K562 (cell line): ENCODE measurements at regions not wholly inside any gene's neighbourhood (a gene's known extent, or its start where the extent isn't known, plus 50 kb on each side); places are given as distances from the start of the nearest gene placed in this dataset.
A peak's percentile ranks its signal among the peaks of the same experiment; 100 is the strongest.

Experiments used
- ATF1 ChIP-seq, 2 experiments: fragments of 450-650 bp in 1 of 2; IDR thresholded peaks; 2 replicates each; pipeline ENCODE4 v1.6.1; 2016; ENCODE audit warnings: missing compliant biosample characterization in 1 of 2, missing genetic modification characterization in 1 of 2
- CBFB ChIP-seq: sonication (generic); formaldehyde crosslinking; IDR thresholded peaks from 2 replicates; pipeline ENCODE4 v1.4.0; 2020; ENCODE audit warnings: mild to moderate bottlenecking, missing genetic modification reagents
- EGR1 ChIP-seq: fragments of 450-650 bp; conservative IDR thresholded peaks from 2 replicates; pipeline ENCODE4 v1.6.1; 2017; ENCODE audit warnings: mild to moderate bottlenecking
- GABPB1 ChIP-seq: sonication (generic); formaldehyde crosslinking; IDR thresholded peaks from 2 replicates; pipeline ENCODE4 v1.8.0; 2022; ENCODE audit warnings: mild to moderate bottlenecking, missing genetic modification reagents
- HDAC8 ChIP-seq: fragments of 450-650 bp; IDR thresholded peaks from 2 replicates; pipeline ENCODE4 v1.6.1; 2016; ENCODE audit warnings: mild to moderate bottlenecking, missing genetic modification characterization, moderate library complexity, missing compliant biosample characterization
- HLTF ChIP-seq: fragments of 450-650 bp; IDR thresholded peaks from 2 replicates; pipeline ENCODE4 v1.6.1; 2016
- NCOA4 ChIP-seq: fragments of 450-650 bp; IDR thresholded peaks from 2 replicates; pipeline ENCODE4 v1.6.1; 2018; ENCODE audit warnings: mild to moderate bottlenecking; ENCODE audit not compliant: partially characterized antibody
- POLR2H ChIP-seq: IDR thresholded peaks from 2 replicates; pipeline ENCODE4 v1.6.1; 2016; ENCODE audit warnings: missing genetic modification characterization, low read depth, mild to moderate bottlenecking, control low read depth, missing compliant biosample characterization, moderate library complexity
- POLR3G ChIP-seq: IDR thresholded peaks from 2 replicates; pipeline ENCODE4 v1.6.1; 2011; ENCODE audit not compliant: insufficient read length, insufficient replicate concordance; ENCODE audit errors: extremely low read depth
- RUNX1 ChIP-seq: sonication (generic); IDR thresholded peaks from 2 replicates; pipeline ENCODE4 v1.6.1; 2016; ENCODE audit warnings: antibody characterized with exemption, low read depth
- ZFP36 ChIP-seq: fragments of 150-350 bp; IDR thresholded peaks from 2 replicates; pipeline ENCODE4 v1.6.1; 2018; ENCODE audit warnings: low read length, low read depth; ENCODE audit not compliant: partially characterized antibody
- ZKSCAN1 ChIP-seq: fragments of 150-350 bp; IDR thresholded peaks from 2 replicates; pipeline ENCODE4 v1.6.1; 2016; ENCODE audit warnings: low read depth, low read length
- ZNF133 ChIP-seq: fragments of 250-450 bp; sonication (Bioruptor Pico); IDR thresholded peaks from 2 replicates; pipeline ENCODE4 v1.4.0; 2020; ENCODE audit warnings: mild to moderate bottlenecking
- ZNF239 ChIP-seq: fragments of 250-450 bp; sonication (Bioruptor Pico); IDR thresholded peaks from 2 replicates; pipeline ENCODE4 v1.4.0; 2020; ENCODE audit warnings: mild to moderate bottlenecking
- ZNF274 ChIP-seq: IDR thresholded peaks from 2 replicates; pipeline ENCODE4 v1.6.1; 2011; ENCODE audit warnings: low read depth, mild to moderate bottlenecking, low read length, moderate library complexity, borderline replicate concordance
- ZNF347 ChIP-seq: fragments of 450-650 bp; formaldehyde crosslinking; IDR thresholded peaks from 2 replicates; pipeline ENCODE4 v1.4.0; 2020; ENCODE audit warnings: low read depth, mild to moderate bottlenecking, moderate library complexity
- TF ChIP-seq, protein P1 (sequence below), 2 experiments: fragments of 150-350 bp in 1 of 2; IDR thresholded peaks; 2 replicates each; pipeline ENCODE4 v1.6.1; 2012 to 2016; ENCODE audit warnings: low read depth in 2 of 2, low read length in 2 of 2, mild to moderate bottlenecking in 1 of 2, moderate library complexity in 1 of 2
- TF ChIP-seq, protein P2 (sequence below): fragments of 450-650 bp; formaldehyde crosslinking; IDR thresholded peaks from 2 replicates; pipeline ENCODE4 v1.4.0; 2022; ENCODE audit warnings: missing genetic modification characterization
- TF ChIP-seq, protein P3 (sequence below): fragments of 450-650 bp; formaldehyde crosslinking; IDR thresholded peaks from 2 replicates; pipeline ENCODE4 v1.4.0; 2022; ENCODE audit warnings: mild to moderate bottlenecking, moderate library complexity
- TF ChIP-seq, protein P4 (sequence below): fragments of 250-450 bp; sonication (Bioruptor Pico); IDR thresholded peaks from 2 replicates; pipeline ENCODE4 v1.4.0; 2020
- TF ChIP-seq, protein P5 (sequence below): fragments of 450-650 bp; formaldehyde crosslinking; conservative IDR thresholded peaks from 2 replicates; pipeline ENCODE4 v1.4.0; 2022; ENCODE audit warnings: mild to moderate bottlenecking, missing genetic modification characterization

DNA sequence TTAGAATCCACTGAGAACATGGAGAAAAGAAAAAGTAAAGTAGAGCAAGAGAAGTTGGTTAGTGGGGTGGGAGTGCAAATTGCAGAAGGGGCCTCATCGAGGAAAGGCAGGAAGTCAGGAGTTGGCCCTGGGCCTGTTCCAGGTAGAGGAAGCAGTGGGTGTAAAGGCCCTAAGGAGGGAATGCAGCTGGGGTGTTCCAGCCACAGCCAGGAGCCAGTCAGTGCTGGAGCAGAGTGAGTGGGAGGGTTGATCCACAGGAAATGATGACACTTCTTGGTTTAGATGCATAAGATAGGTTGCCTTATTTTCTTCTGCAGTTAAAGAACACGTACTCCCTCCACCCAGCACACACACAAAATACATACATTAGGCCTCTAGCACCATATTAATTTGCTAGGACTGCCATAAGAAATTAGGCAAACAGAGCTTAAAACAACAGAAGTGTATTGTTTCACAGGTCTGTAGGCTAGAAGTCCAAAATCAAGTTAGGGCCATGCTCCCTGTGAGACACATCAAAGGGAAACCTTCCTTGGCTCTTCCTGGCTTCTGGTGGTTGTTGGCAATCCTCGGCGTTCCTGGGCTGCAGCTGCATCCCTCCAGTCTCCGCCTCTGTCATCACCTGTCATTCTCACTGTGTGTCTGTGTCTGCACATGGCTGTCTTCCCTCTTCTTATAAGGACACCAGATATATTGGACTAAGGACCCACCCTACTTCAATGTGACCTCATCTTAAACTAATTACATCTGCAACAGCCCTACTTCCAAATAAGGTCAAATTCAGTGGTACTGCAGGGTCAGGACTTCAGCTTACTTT is 205.9 kb downstream of the AASDH start (continued):
- TF ChIP-seq, protein P1, sequence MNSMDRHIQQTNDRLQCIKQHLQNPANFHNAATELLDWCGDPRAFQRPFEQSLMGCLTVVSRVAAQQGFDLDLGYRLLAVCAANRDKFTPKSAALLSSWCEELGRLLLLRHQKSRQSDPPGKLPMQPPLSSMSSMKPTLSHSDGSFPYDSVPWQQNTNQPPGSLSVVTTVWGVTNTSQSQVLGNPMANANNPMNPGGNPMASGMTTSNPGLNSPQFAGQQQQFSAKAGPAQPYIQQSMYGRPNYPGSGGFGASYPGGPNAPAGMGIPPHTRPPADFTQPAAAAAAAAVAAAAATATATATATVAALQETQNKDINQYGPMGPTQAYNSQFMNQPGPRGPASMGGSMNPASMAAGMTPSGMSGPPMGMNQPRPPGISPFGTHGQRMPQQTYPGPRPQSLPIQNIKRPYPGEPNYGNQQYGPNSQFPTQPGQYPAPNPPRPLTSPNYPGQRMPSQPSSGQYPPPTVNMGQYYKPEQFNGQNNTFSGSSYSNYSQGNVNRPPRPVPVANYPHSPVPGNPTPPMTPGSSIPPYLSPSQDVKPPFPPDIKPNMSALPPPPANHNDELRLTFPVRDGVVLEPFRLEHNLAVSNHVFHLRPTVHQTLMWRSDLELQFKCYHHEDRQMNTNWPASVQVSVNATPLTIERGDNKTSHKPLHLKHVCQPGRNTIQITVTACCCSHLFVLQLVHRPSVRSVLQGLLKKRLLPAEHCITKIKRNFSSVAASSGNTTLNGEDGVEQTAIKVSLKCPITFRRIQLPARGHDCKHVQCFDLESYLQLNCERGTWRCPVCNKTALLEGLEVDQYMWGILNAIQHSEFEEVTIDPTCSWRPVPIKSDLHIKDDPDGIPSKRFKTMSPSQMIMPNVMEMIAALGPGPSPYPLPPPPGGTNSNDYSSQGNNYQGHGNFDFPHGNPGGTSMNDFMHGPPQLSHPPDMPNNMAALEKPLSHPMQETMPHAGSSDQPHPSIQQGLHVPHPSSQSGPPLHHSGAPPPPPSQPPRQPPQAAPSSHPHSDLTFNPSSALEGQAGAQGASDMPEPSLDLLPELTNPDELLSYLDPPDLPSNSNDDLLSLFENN (IDR thresholded peaks at IDR 0.05; ENCODE audit: low read depth in 2 of 2, low read length in 2 of 2), result no peak
- TF ChIP-seq, protein P2, sequence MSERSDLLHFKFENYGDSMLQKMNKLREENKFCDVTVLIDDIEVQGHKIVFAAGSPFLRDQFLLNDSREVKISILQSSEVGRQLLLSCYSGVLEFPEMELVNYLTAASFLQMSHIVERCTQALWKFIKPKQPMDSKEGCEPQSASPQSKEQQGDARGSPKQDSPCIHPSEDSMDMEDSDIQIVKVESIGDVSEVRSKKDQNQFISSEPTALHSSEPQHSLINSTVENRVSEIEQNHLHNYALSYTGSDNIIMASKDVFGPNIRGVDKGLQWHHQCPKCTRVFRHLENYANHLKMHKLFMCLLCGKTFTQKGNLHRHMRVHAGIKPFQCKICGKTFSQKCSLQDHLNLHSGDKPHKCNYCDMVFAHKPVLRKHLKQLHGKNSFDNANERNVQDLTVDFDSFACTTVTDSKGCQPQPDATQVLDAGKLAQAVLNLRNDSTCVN (CRISPR knock-in tag), result no peak
- TF ChIP-seq ZNF133, result no peak
- TF ChIP-seq ZNF347 (CRISPR knock-in tag), result no peak
- no peak for TF ChIP-seq POLR3G
- TF ChIP-seq, protein P3, sequence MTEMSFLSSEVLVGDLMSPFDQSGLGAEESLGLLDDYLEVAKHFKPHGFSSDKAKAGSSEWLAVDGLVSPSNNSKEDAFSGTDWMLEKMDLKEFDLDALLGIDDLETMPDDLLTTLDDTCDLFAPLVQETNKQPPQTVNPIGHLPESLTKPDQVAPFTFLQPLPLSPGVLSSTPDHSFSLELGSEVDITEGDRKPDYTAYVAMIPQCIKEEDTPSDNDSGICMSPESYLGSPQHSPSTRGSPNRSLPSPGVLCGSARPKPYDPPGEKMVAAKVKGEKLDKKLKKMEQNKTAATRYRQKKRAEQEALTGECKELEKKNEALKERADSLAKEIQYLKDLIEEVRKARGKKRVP (CRISPR knock-in tag), result peak; percentile 71
- no peak for TF ChIP-seq ATF1 (CRISPR knock-in tag; IDR thresholded peaks at IDR 0.05)
- 0 out of 2 replicates have a peak, but pooled peaks have one; percentile 29 for TF ChIP-seq ATF1 (tag; IDR thresholded peaks at IDR 0.05)
- TF ChIP-seq RUNX1, result no peak
- TF ChIP-seq, protein P4, sequence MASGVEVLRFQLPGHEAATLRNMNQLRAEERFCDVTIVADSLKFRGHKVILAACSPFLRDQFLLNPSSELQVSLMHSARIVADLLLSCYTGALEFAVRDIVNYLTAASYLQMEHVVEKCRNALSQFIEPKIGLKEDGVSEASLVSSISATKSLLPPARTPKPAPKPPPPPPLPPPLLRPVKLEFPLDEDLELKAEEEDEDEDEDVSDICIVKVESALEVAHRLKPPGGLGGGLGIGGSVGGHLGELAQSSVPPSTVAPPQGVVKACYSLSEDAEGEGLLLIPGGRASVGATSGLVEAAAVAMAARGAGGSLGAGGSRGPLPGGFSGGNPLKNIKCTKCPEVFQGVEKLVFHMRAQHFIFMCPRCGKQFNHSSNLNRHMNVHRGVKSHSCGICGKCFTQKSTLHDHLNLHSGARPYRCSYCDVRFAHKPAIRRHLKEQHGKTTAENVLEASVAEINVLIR (CRISPR knock-in tag), result peak; percentile 34; the same call in 1 of the 2 replicates
- TF ChIP-seq EGR1, result peak; percentile 63
- TF ChIP-seq ZNF274, result no peak
- no peak for TF ChIP-seq ZFP36
- TF ChIP-seq NCOA4, result no peak
- peak; percentile 64; the same call in 1 of the 2 replicates for TF ChIP-seq GABPB1 (CRISPR knock-in tag)
- TF ChIP-seq, protein P5, sequence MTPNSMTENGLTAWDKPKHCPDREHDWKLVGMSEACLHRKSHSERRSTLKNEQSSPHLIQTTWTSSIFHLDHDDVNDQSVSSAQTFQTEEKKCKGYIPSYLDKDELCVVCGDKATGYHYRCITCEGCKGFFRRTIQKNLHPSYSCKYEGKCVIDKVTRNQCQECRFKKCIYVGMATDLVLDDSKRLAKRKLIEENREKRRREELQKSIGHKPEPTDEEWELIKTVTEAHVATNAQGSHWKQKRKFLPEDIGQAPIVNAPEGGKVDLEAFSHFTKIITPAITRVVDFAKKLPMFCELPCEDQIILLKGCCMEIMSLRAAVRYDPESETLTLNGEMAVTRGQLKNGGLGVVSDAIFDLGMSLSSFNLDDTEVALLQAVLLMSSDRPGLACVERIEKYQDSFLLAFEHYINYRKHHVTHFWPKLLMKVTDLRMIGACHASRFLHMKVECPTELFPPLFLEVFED (CRISPR knock-in tag), result 0 out of 2 replicates have a peak, but pooled peaks have one; percentile 8
- no peak for TF ChIP-seq CBFB (CRISPR knock-in tag)
- TF ChIP-seq HDAC8 (tag), result no peak
- TF ChIP-seq HLTF, result no peak
- TF ChIP-seq ZNF239, result peak; percentile 85
- TF ChIP-seq POLR2H (tag), result peak; percentile 74
- no peak for TF ChIP-seq ZKSCAN1
